Left ventricle myocardium inferior (tissue), 1 donor: ENCODE measurements at regions not wholly inside any gene's neighbourhood (a gene's known extent, or its start where the extent isn't known, plus 50 kb on each side); places are given as distances from the start of the nearest gene placed in this dataset.

Source experiments
- DNase-seq: peaks from one replicate; pipeline ENCODE4 v3.0.0-alpha.2; 2020
- H3K27ac ChIP-seq: fragments of 200-600 bp; replicated peaks from 2 replicates; pipeline ENCODE4 v1.8.0; 2021
- H3K27me3 ChIP-seq: fragments of 200-600 bp; 2 replicates; pipeline ENCODE4 v1.8.0; 2021; ENCODE audit warnings: low read depth
- H3K36me3 ChIP-seq: fragments of 200-600 bp; 2 replicates; pipeline ENCODE4 v1.8.0; 2021
- H3K4me1 ChIP-seq: fragments of 200-600 bp; 2 replicates; pipeline ENCODE4 v1.8.0; 2021
- H3K4me3 ChIP-seq: fragments of 200-600 bp; 2 replicates; pipeline ENCODE4 v1.8.0; 2021; ENCODE audit warnings: mild to moderate bottlenecking, moderate library complexity
- H3K9me3 ChIP-seq: fragments of 200-600 bp; replicated peaks from 2 replicates; pipeline ENCODE4 v1.8.0; 2021
- CTCF ChIP-seq: fragments of 200-600 bp; IDR thresholded peaks from 2 replicates; pipeline ENCODE4 v1.8.0; 2021; ENCODE audit warnings: antibody characterized with exemption, mild to moderate bottlenecking, borderline replicate concordance
- intact Hi-C: fragments of 100-400 bp; cut with micrococcal nuclease; formaldehyde crosslinking; loops from one replicate; pipeline ENCODE4 v1.11.0; 2022
- donor health status: DM: no; HTN: yes; CAD: no; lungs with severe emphysema.

- Histone ChIP-seq H3K27me3 (no peaks in the 10 kb centered on the region), H3K4me1 (no peaks in the 10 kb centered on the region), H3K27ac (no peak overlapping the region), H3K4me3 (no peak overlapping the region), H3K36me3 (no peaks in the 10 kb centered on the region), H3K9me3 (peaks cover 10% of the 10 kb centered on the region)
- DNase-seq: no peak
- no peak for TF ChIP-seq CTCF
- intact Hi-C loops: no loop called here
Observed at GRCh38 chr12:93944911-93945310, 203.5 kb upstream of the PLXNC1 start.

- no peak for TF ChIP-seq CTCF
- DNase-seq: no peak
- Histone ChIP-seq H3K27ac (no peak overlapping the region), H3K36me3 (no peaks in the 10 kb centered on the region), H3K4me3 (no peak overlapping the region), H3K9me3 (peaks cover 13% of the 10 kb centered on the region), H3K4me1 (no peaks in the 10 kb centered on the region), H3K27me3 (no peaks in the 10 kb centered on the region)
- intact Hi-C loops: no loop called here
Observed at GRCh38 chr12:93946542-93947150, 201.7 kb upstream of the PLXNC1 start.

- intact Hi-C loops: no loop called here
- Histone ChIP-seq H3K27ac (no peak overlapping the region), H3K36me3 (no peaks in the 10 kb centered on the region), H3K4me1 (no peaks in the 10 kb centered on the region), H3K9me3 (peaks cover 13% of the 10 kb centered on the region), H3K27me3 (no peaks in the 10 kb centered on the region), H3K4me3 (no peak overlapping the region)
- no peak for TF ChIP-seq CTCF
- no peak for DNase-seq
Observed at GRCh38 chr12:93947486-93947885, 200.9 kb upstream of the PLXNC1 start.

GRCh38 chr12:93950311-93950710, 198.1 kb upstream of the PLXNC1 start:
- no peak for TF ChIP-seq CTCF
- Histone ChIP-seq H3K27ac (no peak overlapping the region), H3K9me3 (peaks cover 13% of the 10 kb centered on the region), H3K4me3 (no peak overlapping the region), H3K27me3 (no peaks in the 10 kb centered on the region), H3K4me1 (peaks cover 2% of the 10 kb centered on the region), H3K36me3 (no peaks in the 10 kb centered on the region)
- intact Hi-C loops: no loop called here
- DNase-seq: no peak

- intact Hi-C loops: no loop called here
- peak; percentile 36 for DNase-seq
- Histone ChIP-seq H3K27me3 (no peaks in the 10 kb centered on the region), H3K36me3 (no peaks in the 10 kb centered on the region), H3K4me3 (no peak overlapping the region), H3K9me3 (peaks cover 7% of the 10 kb centered on the region), H3K4me1 (peaks cover 5% of the 10 kb centered on the region), H3K27ac (peak overlapping the region; percentile 69)
- TF ChIP-seq CTCF: no peak
Observed at GRCh38 chr12:93954166-93955112, 193.9 kb upstream of the PLXNC1 start.
